Esophagus mucosa (tissue), 1 donor: ENCODE measurements at regions not wholly inside any gene's neighbourhood (a gene's known extent, or its start where the extent isn't known, plus 50 kb on each side); places are given as distances from the start of the nearest gene placed in this dataset.

ENCODE experiments used
- ATAC-seq: fragments of 200-7000 bp; cut with Tn5 transposase; one replicate; pipeline ENCODE4 v1.9.1; 2020
- donor health status: DM: yes; HTN: yes; CAD: no.

DNA sequence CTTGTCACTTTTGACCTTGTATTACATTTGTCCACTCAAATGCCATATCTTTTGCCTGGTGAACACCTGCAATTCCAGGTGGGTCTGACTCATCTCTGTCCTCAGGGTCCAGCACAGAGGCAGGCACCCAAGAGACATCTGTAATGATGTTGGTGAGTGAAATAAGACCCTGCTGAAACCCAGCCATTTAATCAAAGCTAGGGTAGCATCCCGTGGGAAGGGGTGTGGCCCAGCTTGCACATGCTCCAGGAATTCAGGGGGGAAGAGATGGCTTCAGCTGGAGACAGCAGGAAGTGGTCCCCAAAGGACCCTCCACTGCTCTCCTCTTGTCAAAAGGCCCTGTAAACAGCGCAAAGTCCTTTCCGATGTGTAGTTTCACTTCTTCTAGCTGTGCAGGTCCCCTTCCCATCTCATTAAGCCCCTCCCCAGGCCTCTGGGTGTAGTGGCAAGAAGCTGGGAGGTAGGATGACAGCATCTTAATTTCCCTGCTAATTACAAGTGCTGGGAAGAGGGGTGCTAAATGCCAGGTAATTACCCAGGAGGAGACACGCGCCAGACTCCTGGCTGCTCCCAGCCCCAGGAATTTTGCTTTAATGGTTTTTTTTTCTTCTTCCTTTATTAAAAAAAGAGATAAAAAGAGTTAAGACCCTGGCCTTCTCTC, 54.4 kb upstream of the TRABD2B start:
- no peak for ATAC-seq

GRCh38 chr1:48049823-48050535, 52.8 kb upstream of the TRABD2B start:
- ATAC-seq: no peak

- ATAC-seq: no peak
Measured at GRCh38 chr1:48048980-48049379, 51.8 kb upstream of the TRABD2B start.

GRCh38 chr1:48048064-48048463, 50.9 kb upstream of the TRABD2B start:
- ATAC-seq: no peak

DNA sequence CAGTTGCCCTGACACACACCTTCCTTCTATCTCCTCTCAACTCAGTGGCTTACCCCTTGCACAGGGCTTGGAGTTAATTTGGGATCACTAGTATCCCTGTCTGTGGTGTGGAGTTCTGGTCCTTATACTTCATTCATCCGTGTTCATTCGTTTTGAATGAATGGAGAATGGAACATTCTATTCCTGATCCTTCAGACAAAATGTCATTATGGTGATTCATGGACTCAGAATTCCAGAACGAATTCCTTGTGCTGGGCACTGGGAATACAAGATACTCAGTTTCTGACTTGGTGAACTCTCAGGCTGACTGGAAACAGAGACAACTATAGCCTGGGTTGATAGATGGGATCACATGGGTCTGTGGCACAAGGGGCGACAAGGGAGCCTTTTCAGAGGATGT, 49.9 kb upstream of the TRABD2B start:
- no peak for ATAC-seq
